OCI-LY1 (cell line): ENCODE measurements at regions not wholly inside any gene's neighbourhood (a gene's known extent, or its start where the extent isn't known, plus 50 kb on each side); places are given as distances from the start of the nearest gene placed in this dataset.

Experiments
- H2AFZ ChIP-seq: fragments of 200-600 bp; sonication (generic), shearing (Covaris generic); 2 replicates; pipeline ENCODE4 v1.6.0; 2014; ENCODE audit warnings: antibody characterized with exemption, mild to moderate bottlenecking, low read length
- H3F3A ChIP-seq: fragments of 200-600 bp; sonication (generic), shearing (Covaris generic); 2 replicates; pipeline ENCODE4 v1.6.0; 2014; ENCODE audit warnings: mild to moderate bottlenecking, antibody characterized with exemption, low read length, moderate library complexity; ENCODE audit not compliant: insufficient read depth
- H3K27ac ChIP-seq: fragments of 200-600 bp; sonication (generic); 2 replicates; pipeline ENCODE4 v1.5.1; 2014; ENCODE audit warnings: low read length, mixed run types, mild to moderate bottlenecking, low read depth; ENCODE audit not compliant: poor library complexity, severe bottlenecking
- H3K27me3 ChIP-seq: fragments of 200-600 bp; sonication (generic); 2 replicates; pipeline ENCODE4 v1.6.0; 2014; ENCODE audit warnings: antibody characterized with exemption, mild to moderate bottlenecking, low read length, moderate library complexity; ENCODE audit not compliant: insufficient read depth
- H3K36me3 ChIP-seq: fragments of 200-600 bp; sonication (generic); 2 replicates; pipeline ENCODE4 v1.6.1; 2014; ENCODE audit warnings: mild to moderate bottlenecking, antibody characterized with exemption, low read length, moderate library complexity, mixed read lengths; ENCODE audit not compliant: insufficient read depth
- H3K4me1 ChIP-seq: fragments of 200-600 bp; sonication (generic); 2 replicates; pipeline ENCODE4 v1.5.1; 2014; ENCODE audit warnings: mild to moderate bottlenecking, low read length, moderate library complexity; ENCODE audit not compliant: insufficient read depth, severe bottlenecking
- H3K4me2 ChIP-seq: fragments of 200-600 bp; sonication (generic), shearing (Covaris generic); 2 replicates; pipeline ENCODE4 v1.6.1; 2014; ENCODE audit warnings: low read length
- H3K4me3 ChIP-seq: fragments of 200-600 bp; sonication (generic); 2 replicates; pipeline ENCODE4 v1.5.1; 2014; ENCODE audit warnings: low read length, low read depth, mild to moderate bottlenecking, mixed read lengths; ENCODE audit not compliant: poor library complexity, severe bottlenecking
- H3K79me2 ChIP-seq: fragments of 200-600 bp; shearing (Covaris generic); 2 replicates; pipeline ENCODE4 v1.6.1; 2016; ENCODE audit warnings: mixed run types, low read length, mixed read lengths; ENCODE audit not compliant: insufficient read depth
- H3K9ac ChIP-seq: fragments of 200-600 bp; sonication (generic), shearing (Covaris generic); 2 replicates; pipeline ENCODE4 v1.6.1; 2014; ENCODE audit warnings: mild to moderate bottlenecking, low read length, mixed read lengths
- H3K9me2 ChIP-seq: fragments of 200-600 bp; sonication (generic), shearing (Covaris generic); 2 replicates; pipeline ENCODE4 v1.6.1; 2014; ENCODE audit warnings: low read depth, mild to moderate bottlenecking, low read length, mixed read lengths
- H3K9me3 ChIP-seq: fragments of 200-600 bp; shearing (Covaris generic); 2 replicates; pipeline ENCODE4 v1.6.1; 2014; ENCODE audit warnings: low read length, mixed read lengths
- H4K20me1 ChIP-seq: fragments of 200-600 bp; sonication (generic), shearing (Covaris generic); 2 replicates; pipeline ENCODE4 v1.6.0; 2016; ENCODE audit warnings: mild to moderate bottlenecking, low read length; ENCODE audit not compliant: insufficient read depth
- CTCF ChIP-seq: fragments of 200-600 bp; sonication (generic), shearing (Covaris generic); IDR thresholded peaks from 2 replicates; pipeline ENCODE4 v1.5.1; 2017; ENCODE audit warnings: mild to moderate bottlenecking, antibody characterized with exemption, low read length, moderate library complexity, mixed read lengths
- EZH2 ChIP-seq: fragments of 200-600 bp; sonication (generic), shearing (Covaris generic); IDR thresholded peaks from 2 replicates; pipeline ENCODE4 v1.8.0; 2017; ENCODE audit warnings: borderline replicate concordance, mixed run types, mild to moderate bottlenecking, antibody characterized with exemption, low read length, moderate library complexity, mixed read lengths

GRCh38 chr4:149980941-149981340 is 97.3 kb upstream of the DCLK2 start:
- Histone ChIP-seq H3K4me2 (no peak overlapping the region), H3K4me3 (no peak overlapping the region), H3K79me2 (no peaks in the 10 kb centered on the region), H3K9me2 (no peaks in the 10 kb centered on the region), H3K4me1 (no peaks in the 10 kb centered on the region), H3K9me3 (no peaks in the 10 kb centered on the region), H3K27me3 (no peaks in the 10 kb centered on the region), H4K20me1 (no peaks in the 10 kb centered on the region), H3F3A (no peaks in the 10 kb centered on the region), H3K9ac (no peak overlapping the region), H3K27ac (no peak overlapping the region), H2AFZ (no peak overlapping the region), H3K36me3 (no peaks in the 10 kb centered on the region)
- TF ChIP-seq EZH2 (no peak), CTCF (peak; percentile 74)

GRCh38 chr4:149983401-149983800 is 94.8 kb upstream of the DCLK2 start:
- Histone ChIP-seq H3K4me3 (no peak overlapping the region), H3K4me2 (no peak overlapping the region)

GRCh38 chr4:149983931-149984330 is 94.3 kb upstream of the DCLK2 start:
- Histone ChIP-seq H3K9me3 (no peaks in the 10 kb centered on the region), H4K20me1 (no peaks in the 10 kb centered on the region), H3F3A (no peaks in the 10 kb centered on the region), H3K4me3 (no peak overlapping the region), H3K9ac (no peak overlapping the region), H3K27me3 (no peaks in the 10 kb centered on the region), H3K4me1 (no peaks in the 10 kb centered on the region), H3K27ac (no peak overlapping the region), H3K4me2 (no peak overlapping the region), H2AFZ (no peak overlapping the region), H3K79me2 (no peaks in the 10 kb centered on the region), H3K36me3 (no peaks in the 10 kb centered on the region), H3K9me2 (no peaks in the 10 kb centered on the region)
- no peak for TF ChIP-seq EZH2

More at GRCh38 chr4:149983401-149983800, 94.8 kb upstream of the DCLK2 start:
- no peaks in the 10 kb centered on the region for H3K4me1 ChIP-seq
- H3F3A ChIP-seq = no peaks in the 10 kb centered on the region
- no peaks in the 10 kb centered on the region for H4K20me1 ChIP-seq
- no peak overlapping the region for H2AFZ ChIP-seq
- no peak overlapping the region for H3K27ac ChIP-seq
- H3K9me3 ChIP-seq = no peaks in the 10 kb centered on the region
- H3K27me3 ChIP-seq = no peaks in the 10 kb centered on the region
- TF ChIP-seq EZH2 = no peak
- TF ChIP-seq CTCF = no peak
- no peaks in the 10 kb centered on the region for H3K79me2 ChIP-seq
- H3K9me2 ChIP-seq = no peaks in the 10 kb centered on the region
- H3K36me3 ChIP-seq = no peaks in the 10 kb centered on the region
- H3K9ac ChIP-seq = no peak overlapping the region

- Histone ChIP-seq H3K27ac (no peak overlapping the region), H3K4me2 (no peak overlapping the region), H3K9ac (no peak overlapping the region), H2AFZ (no peak overlapping the region), H3K79me2 (no peaks in the 10 kb centered on the region), H3F3A (no peaks in the 10 kb centered on the region), H3K9me2 (no peaks in the 10 kb centered on the region), H3K4me3 (no peak overlapping the region), H3K36me3 (no peaks in the 10 kb centered on the region), H3K27me3 (no peaks in the 10 kb centered on the region), H4K20me1 (no peaks in the 10 kb centered on the region), H3K9me3 (no peaks in the 10 kb centered on the region), H3K4me1 (no peaks in the 10 kb centered on the region)
- TF ChIP-seq CTCF (no peak), EZH2 (no peak)
These were observed 92.3 kb upstream of the DCLK2 start for GRCh38 chr4:149985981-149986380.
